GM18498 (cell line): ENCODE measurements at regions not wholly inside any gene's neighbourhood (a gene's known extent, or its start where the extent isn't known, plus 50 kb on each side); places are given as distances from the start of the nearest gene placed in this dataset.

Source experiments
- ATAC-seq: cut with Tn5 transposase; IDR thresholded peaks from one replicate; pipeline ENCODE4 v1.9.1; 2021; ENCODE audit warnings: mild to moderate bottlenecking, moderate library complexity; ENCODE audit not compliant: unreplicated experiment

GRCh38 chr10:3526727-3527501, 258.1 kb downstream of the KLF6 start:
- no peak for ATAC-seq

- ATAC-seq: no peak
These were observed 259.1 kb downstream of the KLF6 start for GRCh38 chr10:3525832-3526449.

DNA sequence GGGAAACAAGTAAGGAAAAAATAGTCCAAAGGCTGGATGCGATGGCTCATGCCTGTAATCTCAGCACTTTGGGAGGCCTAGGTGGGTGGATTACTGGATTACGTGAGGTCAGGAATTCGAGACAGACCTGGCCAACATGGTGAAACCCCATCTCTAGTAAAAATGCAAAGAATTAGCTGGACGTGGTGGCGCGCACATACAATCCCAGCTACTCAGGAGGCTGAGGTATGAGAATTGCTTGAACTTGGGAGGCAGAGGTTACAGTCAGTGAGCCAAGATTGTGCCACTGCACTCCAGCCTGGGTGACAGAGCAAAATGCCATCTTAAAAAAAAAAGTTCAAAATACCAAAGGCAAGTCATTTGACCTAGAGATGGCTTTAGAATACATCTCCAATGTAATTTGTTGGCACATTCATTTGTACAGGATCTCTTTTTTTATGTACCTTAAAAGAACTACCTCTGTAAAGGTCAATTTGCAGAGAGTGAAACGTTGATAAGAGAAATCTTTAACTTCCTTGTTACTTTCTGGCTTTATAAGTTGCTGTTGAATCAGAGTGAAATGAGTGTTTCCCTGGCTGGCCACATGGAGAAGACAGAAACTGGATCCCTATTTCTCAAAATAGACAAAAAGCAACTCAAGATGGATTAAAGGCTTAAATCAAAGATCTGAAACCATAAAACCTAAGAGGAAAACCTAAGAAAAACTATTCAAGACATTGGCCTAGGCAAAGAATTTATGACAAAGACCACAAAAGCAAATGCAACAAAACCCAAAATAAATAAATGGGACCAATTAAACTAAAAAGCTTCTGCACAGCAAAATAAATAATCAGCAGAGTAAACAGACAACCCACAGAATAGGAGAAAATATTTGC, 260.7 kb downstream of the KLF6 start:
- ATAC-seq: no peak

DNA sequence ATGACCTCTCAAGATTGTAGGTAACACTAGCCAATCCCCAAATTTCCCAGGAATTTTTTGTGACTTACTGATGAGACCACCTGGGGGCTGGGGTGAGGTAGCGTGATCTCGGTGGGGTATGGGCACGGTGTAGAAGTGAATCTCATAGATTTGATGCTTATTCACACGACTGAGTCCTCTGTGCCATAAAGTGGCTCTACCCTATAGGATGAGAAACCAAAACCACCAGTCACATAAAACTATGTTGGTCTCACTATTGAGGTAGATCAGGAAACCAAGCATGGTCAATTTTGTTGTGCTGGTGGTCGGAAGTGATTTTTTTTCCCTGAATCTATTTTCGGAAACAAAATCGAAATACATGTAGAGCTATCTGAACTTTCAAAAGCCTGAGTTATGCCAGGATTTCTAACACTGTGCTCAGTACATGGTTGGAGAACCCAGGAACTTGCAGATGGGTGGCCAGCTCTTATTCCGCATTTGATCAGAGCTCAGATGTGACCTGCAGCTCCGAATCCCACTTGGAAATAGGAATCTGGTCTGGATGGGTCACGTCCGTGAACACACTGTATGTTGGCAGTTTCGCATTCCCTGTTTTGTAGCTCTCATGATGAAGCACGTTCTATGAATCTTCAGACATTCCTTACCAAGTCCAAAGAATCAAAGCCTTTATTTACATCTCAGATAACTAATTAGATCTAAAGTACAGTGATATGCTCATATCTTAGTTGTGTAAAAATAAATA, 261.5 kb downstream of the KLF6 start:
- no peak for ATAC-seq

- ATAC-seq: no peak
These were observed 268.1 kb downstream of the KLF6 start for GRCh38 chr10:3516923-3517255.

DNA sequence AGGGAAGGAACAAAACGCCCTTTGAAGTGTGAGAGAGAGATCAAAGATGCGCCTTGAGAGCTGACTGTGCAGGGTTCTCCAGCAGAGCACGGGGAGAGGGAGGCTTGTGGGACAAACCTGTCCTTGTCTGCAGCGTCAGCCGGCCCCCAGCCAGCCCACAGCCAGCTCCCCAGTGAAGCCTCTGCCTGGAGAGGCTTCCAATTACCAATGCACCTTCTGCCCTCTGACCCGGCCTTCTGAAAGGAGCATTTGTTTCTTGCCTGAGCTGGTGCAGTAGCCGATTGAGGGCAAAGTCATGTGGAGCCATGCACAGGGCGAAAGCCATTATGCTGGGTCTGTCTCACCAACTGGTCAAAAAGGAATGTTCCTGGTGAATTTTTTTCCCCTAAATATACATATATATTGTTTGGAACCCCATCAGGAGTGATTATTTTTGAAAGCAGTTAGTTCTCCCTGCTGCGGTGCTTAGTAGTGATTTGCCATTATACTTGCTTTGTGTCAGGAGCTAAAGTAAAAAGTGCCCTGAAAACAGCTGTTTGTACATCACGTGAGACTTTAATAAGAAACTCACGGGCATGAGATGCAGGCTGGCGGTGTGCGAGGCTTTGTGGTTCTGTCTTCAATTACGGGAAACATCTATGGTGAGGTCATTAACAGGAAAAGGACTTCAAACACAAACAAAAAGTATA, 268.6 kb downstream of the KLF6 start:
- no peak for ATAC-seq

GRCh38 chr10:3514691-3515090, 270.3 kb downstream of the KLF6 start:
- no peak for ATAC-seq

DNA sequence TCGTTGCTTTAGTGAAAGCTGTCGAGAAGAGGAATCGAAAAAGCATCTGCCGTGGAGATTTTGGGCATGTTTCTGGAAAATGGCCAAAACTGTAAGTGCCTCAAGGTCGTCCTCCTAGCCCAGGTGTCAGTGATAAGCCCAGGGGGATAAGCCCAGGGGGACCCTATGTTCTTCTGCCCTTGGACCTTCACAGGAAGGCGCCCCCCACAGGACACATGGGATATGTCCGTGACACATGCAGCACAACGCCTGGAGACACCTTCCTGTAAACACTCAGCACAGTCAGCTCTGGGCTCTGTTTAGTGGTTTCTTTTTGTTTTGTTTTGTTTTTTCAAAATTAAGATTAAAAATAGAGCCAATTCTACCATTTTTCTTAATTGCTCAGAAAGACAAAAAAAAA, 272.7 kb downstream of the KLF6 start:
- ATAC-seq: no peak

DNA sequence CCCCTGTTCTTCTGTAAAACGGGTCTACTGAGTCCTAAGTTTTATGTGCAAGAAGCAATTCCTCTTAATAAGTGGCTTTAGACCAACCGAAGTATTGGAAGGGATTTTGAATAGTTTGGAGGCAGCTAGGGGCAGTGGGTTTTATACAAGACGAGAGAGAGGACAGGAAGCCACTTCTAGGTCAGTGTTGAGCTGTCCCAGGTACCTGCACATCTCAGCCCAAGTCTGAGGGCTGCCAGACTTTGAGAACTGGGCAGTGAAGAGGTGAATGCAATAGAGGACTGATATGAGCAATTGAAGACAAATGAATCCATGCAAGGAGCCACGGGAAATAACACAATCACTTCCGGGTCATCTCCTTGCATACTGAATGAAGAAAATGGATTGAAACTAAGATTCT, 273.5 kb downstream of the KLF6 start:
- no peak for ATAC-seq

DNA sequence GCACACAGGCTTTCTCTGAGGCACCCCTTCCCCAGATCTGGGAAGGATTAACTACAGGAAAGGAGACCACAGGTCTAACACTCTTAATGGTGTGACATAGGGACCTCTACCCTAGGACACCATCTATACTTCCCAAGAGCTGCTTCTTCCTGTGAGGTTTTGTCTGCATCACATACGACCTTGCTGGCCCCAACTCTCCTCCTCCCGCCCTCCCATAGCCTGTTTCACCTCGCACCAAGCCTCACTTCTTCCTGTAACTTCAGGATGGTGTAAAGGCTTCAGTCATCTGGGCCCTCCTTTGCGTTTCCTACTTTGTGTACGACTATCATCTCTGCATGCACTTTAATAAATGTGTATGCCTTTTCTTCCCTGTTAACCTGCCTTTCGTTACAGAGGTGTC, 274.3 kb downstream of the KLF6 start:
- no peak for ATAC-seq

GRCh38 chr10:3509355-3509754, 275.7 kb downstream of the KLF6 start:
- ATAC-seq: no peak

GRCh38 chr10:3503299-3503698, 281.7 kb downstream of the KLF6 start:
- ATAC-seq: no peak

- no peak for ATAC-seq
These were observed 282.3 kb downstream of the KLF6 start for GRCh38 chr10:3502673-3503072.

GRCh38 chr10:3500408-3500856, 284.6 kb downstream of the KLF6 start:
- ATAC-seq: no peak

DNA sequence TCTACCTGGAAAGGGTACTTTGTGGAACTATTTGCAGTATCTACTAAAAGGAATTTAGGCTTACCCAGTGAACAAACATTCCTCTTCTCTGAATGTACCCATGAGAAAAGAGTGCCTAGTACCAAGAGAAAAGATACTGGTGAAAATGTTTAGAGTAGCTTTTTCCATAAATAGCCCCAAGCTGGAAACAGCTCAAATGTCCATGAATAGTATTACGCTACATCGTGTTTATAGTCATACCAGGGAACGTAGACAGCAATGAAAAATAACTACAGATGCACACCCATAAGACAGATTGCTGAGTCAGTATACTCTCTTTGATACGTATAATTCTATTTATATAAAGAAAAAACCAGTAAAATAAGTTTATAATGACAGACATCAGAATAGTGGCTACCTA, 285.9 kb downstream of the KLF6 start:
- no peak for ATAC-seq

DNA sequence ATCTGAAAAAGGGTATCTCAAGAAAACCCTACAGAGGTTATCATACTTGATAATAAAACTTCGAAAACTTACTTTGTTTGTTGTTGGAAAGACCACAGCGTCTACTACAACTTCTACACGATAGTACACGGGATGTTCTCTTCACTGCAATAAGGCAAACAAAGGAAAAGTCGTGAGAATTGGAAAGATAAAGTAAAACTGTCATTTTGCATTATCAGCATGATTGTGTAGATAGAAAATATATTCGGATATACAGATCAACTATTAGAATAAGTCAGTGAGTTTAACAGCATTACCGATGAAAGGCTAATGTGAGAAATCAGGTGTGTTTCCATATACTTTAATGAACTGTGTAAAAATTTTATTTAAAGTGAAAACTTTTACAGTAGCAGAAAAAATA, 287.4 kb downstream of the KLF6 start:
- no peak for ATAC-seq

DNA sequence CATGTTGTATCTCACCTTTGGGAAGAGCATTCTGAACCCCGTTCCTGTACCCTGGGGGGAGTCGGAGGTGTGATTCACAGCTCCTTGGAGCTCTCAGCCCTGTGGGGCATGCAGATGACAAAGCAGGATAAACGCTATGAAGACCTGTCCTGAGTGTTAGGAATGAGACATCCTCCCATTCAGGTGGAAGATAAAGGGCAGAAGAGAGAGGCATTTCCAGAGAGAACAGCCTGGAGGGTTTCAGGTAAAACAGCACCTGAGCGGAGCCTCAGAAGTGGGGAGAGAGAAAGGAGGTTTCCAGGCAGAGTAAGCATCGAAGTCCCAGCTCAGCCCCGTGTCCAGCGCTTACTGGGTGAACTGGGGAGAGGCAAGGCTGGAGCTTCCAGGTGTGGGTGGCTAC, 288.9 kb downstream of the KLF6 start:
- no peak for ATAC-seq

GRCh38 chr10:3495281-3495680, 289.7 kb downstream of the KLF6 start:
- no peak for ATAC-seq

GRCh38 chr10:3494838-3495230, 290.2 kb downstream of the KLF6 start:
- no peak for ATAC-seq

DNA sequence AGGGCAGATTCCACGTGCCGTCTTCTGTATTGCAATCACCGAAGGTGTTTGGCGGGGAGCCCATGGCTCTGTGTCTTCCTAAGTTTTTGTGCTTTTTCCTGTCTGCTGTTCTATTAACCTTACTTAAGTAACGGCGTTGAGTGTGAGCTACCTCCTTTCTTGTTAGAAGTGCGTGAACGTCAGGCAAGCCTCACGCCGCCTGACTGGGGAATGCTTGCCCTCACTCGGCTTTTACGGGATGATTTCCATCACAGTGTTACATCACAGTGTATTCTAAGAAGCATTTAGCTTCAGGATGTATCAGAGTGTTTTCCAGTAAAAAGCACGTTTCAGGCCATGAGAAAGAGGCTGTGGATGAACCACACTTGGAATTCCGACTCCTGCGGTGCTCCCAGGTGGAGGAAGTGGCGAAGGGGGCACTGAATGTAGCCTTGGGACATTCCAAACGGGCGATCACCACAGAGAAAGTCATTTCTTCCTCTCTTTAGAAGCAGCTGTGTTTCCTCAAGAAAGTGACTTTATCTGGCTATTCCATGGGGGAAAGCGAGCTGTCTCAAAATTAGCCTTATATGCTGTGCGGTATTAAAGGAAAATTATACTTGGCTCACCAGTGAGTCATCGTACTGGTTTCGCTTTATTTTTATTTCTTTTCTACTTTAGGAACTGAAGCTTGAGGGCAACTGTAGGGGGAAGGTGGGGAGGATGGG, 290.7 kb downstream of the KLF6 start:
- ATAC-seq: no peak
